ENCODE measurements at regions not wholly inside any gene's neighbourhood (a gene's known extent, or its start where the extent isn't known, plus 50 kb on each side); places are given as distances from the start of the nearest gene placed in this dataset.

DNA sequence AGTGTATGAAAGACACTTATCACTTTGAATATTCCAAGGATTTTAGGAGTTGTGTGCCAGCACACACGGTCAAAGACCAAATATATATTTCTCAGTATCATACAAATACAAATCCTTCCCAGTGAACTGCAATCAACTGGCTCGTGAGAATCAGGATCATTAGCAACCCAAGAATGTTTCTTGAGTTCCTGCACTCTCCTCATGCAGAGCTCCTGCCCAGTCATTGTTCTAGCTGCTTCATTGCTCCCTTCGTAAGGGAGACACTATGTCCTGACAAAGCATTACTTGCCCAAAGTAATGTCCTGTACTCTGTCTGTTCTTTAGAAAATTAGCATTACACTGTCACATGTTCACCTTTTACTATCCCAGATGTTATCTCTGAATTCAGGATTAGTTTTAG is 92.0 kb upstream of the SLC4A7 start:
- Mint-ChIP-seq H3K27ac (ENCODE audit: unreplicated experiment) (no peak overlapping the region), H3K9me3 (ENCODE audit: low read depth, unreplicated experiment) (no peaks in the 10 kb centered on the region), H3K27me3 (ENCODE audit: unreplicated experiment) (no peaks in the 10 kb centered on the region), H3K4me1 (ENCODE audit: low read depth, unreplicated experiment) (peaks cover 8% of the 10 kb centered on the region), H3K36me3 (ENCODE audit: insufficient read depth, unreplicated experiment) (no peaks in the 10 kb centered on the region), H3K4me3 (ENCODE audit: low read depth, unreplicated experiment) (no peak overlapping the region)
- DNase-seq = no peak
- intact Hi-C loops (cut with micrococcal nuclease; ENCODE audit: unreplicated experiment) = no loop called here
- CTCF ChIA-PET = no interaction called here
- TF ChIP-seq CTCF (IDR thresholded peaks at IDR 0.05; ENCODE audit: unreplicated experiment) = no peak
- BruUV-seq (replicated peaks) = no TSS peak

DNA sequence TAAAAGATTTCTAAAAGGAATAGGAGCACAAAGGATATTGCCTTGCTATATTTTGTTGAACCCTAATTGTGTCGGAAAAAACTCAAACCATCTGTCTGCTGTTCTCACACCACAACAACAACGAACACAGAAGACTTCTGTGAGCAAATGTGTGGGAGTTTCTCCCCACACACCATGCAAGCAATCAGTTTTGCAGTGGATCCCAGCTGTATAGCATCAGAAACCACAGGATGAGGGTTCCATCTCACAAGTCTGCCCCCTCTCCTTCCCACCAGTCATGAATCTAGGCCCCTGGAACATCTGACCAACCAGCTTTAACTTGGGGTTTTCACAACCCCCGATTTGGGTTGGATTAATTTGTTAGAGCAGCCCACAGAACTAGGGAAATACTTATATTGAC is 91.3 kb upstream of the SLC4A7 start:
- intact Hi-C loops (cut with micrococcal nuclease; ENCODE audit: unreplicated experiment) = no loop called here
- TF ChIP-seq CTCF (IDR thresholded peaks at IDR 0.05; ENCODE audit: unreplicated experiment) = no peak
- no peak overlapping the region for H3K27ac Mint-ChIP-seq (ENCODE audit: unreplicated experiment)
- H3K36me3 Mint-ChIP-seq (ENCODE audit: insufficient read depth, unreplicated experiment) = no peaks in the 10 kb centered on the region
- no peak overlapping the region for H3K4me3 Mint-ChIP-seq (ENCODE audit: low read depth, unreplicated experiment)
- CTCF ChIA-PET = no interaction called here
- H3K27me3 Mint-ChIP-seq (ENCODE audit: unreplicated experiment) = no peaks in the 10 kb centered on the region
- H3K9me3 Mint-ChIP-seq (ENCODE audit: low read depth, unreplicated experiment) = no peaks in the 10 kb centered on the region
- no TSS peak for BruUV-seq (replicated peaks)
- peaks cover 8% of the 10 kb centered on the region for H3K4me1 Mint-ChIP-seq (ENCODE audit: low read depth, unreplicated experiment)
- DNase-seq = no peak

DNA sequence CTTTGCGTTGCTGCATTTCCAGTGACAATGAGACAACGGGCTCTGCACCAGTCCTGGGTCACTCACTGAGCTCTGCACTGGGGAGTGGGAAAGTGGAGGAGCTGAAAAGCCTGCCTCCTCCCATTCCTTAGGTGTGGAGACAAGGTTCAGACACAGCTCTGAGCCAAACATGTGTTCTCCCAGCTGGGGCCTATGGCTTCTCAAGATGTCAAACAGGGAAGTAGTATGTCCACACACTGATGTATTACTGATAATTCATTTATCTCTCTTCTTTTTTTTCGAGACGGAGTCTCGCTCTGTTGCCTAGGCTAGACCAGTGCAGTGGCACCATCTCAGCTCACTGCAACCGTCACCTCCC is 90.2 kb upstream of the SLC4A7 start:
- Mint-ChIP-seq H3K27me3 (ENCODE audit: unreplicated experiment) (no peaks in the 10 kb centered on the region), H3K36me3 (ENCODE audit: insufficient read depth, unreplicated experiment) (no peaks in the 10 kb centered on the region), H3K4me1 (ENCODE audit: low read depth, unreplicated experiment) (peaks cover 8% of the 10 kb centered on the region), H3K27ac (ENCODE audit: unreplicated experiment) (no peak overlapping the region), H3K4me3 (ENCODE audit: low read depth, unreplicated experiment) (no peak overlapping the region), H3K9me3 (ENCODE audit: low read depth, unreplicated experiment) (no peaks in the 10 kb centered on the region)
- DNase-seq = no peak
- intact Hi-C loops (cut with micrococcal nuclease; ENCODE audit: unreplicated experiment) = no loop called here
- CTCF ChIA-PET = no interaction called here
- BruUV-seq (replicated peaks) = no TSS peak
- no peak for TF ChIP-seq CTCF (IDR thresholded peaks at IDR 0.05; ENCODE audit: unreplicated experiment)

DNA sequence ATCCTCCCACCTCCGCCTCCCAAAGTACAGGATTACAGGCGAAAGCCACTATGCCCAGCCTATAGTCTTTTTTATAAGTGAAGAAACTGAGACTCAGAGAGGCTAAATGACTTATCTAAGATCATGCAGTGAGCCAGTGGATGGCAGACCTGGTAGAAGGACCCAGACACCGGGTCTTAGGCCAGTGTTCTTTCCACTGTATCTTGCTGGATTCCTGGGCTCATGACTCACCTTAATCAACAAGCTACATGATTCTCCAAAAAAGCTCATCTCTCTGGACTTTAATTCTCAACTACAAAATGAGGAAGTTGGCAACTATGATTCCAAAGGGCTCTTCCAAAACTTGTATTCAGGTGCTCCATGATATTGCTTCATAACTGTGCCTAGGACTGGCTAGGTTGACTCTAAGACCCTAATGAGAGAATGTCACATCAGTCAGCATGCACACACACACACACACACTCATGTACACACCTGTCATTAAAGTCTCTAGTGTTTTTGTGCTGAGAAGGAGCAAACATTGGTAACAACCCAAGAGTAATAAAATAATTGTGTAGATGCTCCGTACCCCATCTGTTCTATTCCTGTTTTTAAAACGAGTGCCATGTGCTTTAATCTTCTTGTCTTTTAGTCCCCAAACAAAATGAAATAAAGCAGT is 89.7 kb upstream of the SLC4A7 start:
- BruUV-seq (replicated peaks) = no TSS peak
- intact Hi-C loops (cut with micrococcal nuclease; ENCODE audit: unreplicated experiment) = no loop called here
- Mint-ChIP-seq H3K27ac (ENCODE audit: unreplicated experiment) (no peak overlapping the region), H3K4me1 (ENCODE audit: low read depth, unreplicated experiment) (peaks cover 8% of the 10 kb centered on the region), H3K36me3 (ENCODE audit: insufficient read depth, unreplicated experiment) (no peaks in the 10 kb centered on the region), H3K4me3 (ENCODE audit: low read depth, unreplicated experiment) (no peak overlapping the region), H3K27me3 (ENCODE audit: unreplicated experiment) (no peaks in the 10 kb centered on the region), H3K9me3 (ENCODE audit: low read depth, unreplicated experiment) (no peaks in the 10 kb centered on the region)
- no peak for DNase-seq
- TF ChIP-seq CTCF (IDR thresholded peaks at IDR 0.05; ENCODE audit: unreplicated experiment) = no peak
- CTCF ChIA-PET = no interaction called here
